ENCODE measurements at regions not wholly inside any gene's neighbourhood (a gene's known extent, or its start where the extent isn't known, plus 50 kb on each side); places are given as distances from the start of the nearest gene placed in this dataset.

DNA sequence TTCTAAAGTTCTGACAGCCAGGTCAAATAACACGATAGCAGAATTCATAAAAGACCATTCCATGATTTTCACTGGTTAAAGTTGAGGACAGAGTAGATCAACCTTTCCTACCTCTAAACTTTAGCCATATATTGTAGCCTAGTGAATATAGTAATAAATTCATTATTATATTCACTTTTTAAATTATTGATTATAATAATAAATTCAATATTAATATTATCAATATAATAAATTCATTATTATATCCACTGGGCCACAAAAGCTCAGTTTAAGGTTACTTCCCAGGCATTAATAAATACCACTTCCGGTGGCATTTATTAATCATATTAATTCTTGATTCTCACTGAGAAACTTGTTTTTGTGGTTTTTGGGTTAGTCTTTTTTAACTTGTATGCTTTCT is 85.7 kb upstream of the GPC6 start:
- no peak for DNase-seq (ENCODE audit: low read depth)

DNA sequence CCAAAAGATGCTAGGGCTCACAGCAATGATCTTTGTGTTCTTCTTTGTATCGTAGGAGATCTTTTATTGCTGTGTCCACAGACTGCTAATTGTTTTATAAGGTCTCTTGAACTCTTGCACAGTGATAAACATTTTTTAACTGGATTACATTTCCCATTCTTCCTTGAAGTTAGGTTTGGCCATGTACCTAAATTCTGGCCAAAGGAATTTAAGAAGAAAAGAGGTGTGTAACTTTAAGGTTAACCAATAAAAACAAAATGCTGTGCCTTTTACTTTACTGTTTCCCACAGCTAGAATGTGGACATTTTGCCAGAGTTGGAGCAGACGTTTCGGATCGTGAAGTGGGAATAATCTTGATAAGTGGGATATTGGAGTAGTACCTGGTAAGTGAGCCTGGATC is 82.6 kb upstream of the GPC6 start:
- no peak for DNase-seq (ENCODE audit: low read depth)

DNA sequence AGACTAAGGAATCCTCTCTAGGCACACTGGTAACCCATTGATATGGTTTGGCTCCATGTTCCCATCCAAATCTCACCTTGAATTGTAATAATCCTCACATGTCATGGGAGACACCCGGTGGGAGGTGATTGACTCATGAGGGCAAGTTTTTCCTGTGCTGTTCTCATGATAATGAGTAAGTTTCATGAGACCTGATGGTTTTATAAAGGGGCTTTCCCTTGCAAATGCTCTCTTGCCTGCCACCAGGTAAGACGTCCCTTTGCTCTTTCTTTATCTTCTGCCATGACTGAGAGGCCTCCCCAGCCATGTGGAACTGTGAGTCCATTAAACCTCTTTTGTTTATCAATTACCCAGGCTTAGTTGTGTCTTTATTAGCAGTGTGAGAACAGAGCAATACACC is 81.4 kb upstream of the GPC6 start:
- no peak for DNase-seq (ENCODE audit: low read depth)

DNA sequence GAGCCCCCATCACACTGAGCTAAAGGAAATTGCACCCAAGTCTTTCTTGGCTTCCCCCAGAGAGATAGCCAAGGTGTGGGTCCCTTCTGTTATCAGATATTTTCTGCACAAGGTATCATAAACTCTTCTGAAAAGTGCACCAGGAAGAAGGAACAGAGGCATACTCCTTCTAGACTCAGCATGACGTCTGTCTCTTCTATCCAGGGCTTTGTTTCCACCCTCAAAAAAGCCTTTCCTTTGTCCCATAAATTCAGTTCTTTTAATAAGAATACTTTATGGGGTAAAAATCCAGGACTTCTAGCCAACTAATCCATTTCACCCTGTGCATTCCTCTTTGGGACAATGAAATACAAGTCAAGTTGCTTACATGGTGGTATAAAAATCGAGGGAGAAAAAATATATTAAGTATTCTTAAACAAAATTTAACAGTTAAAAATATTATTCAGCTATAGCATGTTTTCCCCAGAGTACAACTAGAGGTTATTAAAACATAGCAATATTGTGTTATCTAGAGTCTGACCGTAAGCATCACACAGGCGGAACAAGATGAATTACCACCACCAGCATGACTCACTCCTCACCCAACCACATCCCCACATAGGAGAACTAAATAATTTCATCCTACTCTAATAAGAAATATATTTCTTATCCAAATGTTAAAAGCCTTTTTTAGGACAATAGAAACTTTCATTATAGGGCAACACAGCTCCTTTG is 79.9 kb upstream of the GPC6 start:
- DNase-seq (ENCODE audit: low read depth), result peak; percentile 3

DNA sequence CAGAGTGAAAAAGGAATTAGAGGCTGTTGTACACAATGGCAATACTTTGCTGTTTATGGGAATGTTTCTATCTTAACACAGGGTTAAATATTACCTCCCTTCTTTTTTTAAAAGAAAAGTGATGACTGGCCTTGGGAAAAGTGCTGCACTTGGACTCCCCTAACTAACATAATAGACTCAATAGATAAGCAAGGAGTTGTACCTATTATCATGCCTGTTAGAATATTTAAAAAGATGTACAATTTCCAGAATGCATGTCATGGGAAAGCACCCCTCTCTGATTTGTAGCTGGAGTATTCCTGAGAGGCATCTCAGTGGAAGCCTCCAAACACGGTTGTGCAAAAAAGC is 79.3 kb upstream of the GPC6 start:
- no peak for DNase-seq (ENCODE audit: low read depth)

DNA sequence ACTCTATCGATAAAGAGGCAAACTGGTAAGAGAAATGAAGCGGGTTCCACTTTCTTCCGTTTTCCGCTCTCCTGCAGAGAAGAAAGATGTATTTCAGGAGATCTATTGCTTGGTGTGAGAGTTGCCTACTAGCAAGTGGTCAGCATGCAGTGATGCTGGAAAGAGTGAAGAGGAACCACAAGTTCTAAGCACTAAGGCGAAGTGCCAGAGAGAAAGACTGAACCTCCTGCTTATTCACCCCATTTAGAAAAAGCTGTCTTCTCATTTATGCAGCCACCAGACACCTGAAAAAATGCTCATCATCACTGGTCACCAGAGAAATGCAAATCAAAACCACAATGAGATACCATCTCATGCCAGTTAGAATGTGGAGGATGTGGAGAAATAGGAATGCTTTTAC is 78.7 kb upstream of the GPC6 start:
- no peak for DNase-seq (ENCODE audit: low read depth)

DNA sequence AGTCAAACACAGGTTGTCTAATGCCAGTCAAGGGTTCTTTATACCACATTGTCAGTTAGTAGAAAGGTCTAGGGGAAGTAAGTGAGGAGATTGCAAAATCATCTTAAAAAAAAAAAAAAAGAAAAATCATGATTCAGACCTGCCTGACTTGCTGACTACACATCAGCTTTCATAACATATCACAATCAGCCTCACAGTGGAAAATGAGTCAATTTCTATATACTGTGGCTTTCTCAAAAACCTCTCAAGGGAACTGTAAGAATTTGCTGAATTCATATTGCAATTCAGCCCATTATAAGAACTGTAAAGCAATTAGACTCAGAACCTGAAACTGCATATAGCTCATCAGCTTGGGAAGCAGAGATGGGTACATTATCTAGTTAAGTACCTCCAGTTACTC is 75.3 kb upstream of the GPC6 start:
- DNase-seq (ENCODE audit: low read depth), result no peak

DNA sequence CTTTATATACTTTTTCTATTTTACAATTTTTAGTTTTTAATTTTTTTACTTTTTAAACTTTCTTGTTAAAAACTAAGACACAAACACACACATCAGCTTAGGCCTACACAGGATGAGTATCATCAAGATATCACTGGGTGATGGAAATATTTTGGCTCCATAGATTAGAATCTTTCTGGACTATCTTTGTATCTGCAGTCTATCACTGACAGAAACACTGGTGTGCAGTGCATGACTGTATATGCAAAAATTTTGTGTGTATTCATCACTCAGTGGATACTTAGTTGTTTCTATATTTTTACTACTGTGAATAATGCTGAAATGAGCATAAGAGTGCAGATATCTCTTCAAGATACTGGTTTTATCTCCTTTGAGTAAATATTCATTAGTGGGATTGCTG is 68.0 kb upstream of the GPC6 start:
- DNase-seq (ENCODE audit: low read depth), result no peak

DNA sequence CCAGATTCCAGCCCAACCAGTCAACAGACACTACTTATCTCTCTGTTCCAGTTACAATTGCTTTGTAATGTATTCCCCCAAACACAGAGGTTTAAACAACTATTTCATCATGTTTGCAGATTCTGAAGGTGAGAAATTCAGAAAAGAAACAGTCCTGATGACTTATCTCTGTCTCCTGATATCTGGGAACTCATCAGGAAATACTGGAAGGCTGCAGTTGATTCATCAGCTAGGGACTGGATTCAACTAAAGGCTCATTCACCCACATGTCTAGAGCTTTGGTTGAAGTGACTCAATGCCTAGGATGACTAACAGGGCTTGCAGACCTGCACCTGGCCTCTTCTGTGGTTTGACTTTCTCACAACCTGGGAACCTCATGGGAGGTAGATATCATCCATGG is 56.6 kb upstream of the GPC6 start:
- peak; percentile 6 for DNase-seq (ENCODE audit: low read depth)

DNA sequence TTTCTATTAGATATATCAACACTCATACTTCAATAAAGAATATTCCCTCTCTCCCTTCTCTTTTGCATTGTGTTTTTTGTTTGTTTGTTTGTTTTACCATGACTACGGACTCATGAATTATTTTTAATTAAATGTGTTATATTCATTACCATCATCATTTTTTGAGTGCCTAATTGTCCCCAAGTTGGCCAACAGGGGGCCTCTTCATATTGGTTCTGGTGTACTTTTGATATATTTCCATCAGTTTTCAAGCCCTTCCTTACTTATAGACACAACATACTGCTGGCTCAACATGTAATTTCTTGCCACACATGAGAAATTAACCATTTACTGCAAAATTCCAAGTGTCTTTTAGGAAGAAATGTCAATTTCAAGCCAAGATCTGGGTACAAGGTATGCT is 54.5 kb upstream of the GPC6 start:
- DNase-seq (ENCODE audit: low read depth), result no peak

DNA sequence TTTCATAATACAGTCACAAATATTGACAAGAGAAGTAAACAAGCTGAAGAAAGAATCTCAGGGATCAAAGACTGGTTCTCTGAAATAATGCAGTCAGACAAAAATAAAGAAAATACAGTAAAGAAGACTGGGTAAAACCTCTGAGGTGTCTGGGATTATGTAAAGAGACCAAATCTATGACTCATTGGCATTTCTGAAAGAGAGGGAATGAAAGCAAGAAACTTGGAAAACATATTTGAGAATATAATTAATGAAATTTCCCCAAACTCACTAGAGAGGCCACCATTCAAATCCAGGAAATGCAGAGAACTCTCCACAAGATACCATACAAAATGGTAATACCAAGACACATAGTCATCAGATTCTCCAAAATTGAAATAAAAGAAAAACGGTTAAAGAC is 53.0 kb upstream of the GPC6 start:
- no peak for DNase-seq (ENCODE audit: low read depth)

DNA sequence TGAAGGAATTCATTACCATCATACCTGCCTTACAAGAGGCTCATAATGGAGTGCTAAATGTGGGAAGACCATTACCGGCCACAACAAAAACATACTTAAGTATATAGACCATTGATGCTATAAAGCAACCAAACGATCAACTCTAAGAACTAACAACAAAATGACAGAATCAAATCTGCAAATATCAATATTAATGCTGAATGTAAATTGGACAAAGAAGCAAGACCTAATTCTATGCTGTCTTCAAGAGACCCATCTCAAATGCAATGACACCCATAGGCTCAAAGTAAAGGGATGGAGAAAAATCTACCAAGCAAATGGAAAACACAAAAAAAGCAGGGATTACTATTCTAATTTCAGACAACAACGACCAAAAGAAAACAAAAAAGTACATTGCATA is 52.3 kb upstream of the GPC6 start:
- DNase-seq (ENCODE audit: low read depth), result no peak
